ENCODE measurements at regions not wholly inside any gene's neighbourhood (a gene's known extent, or its start where the extent isn't known, plus 50 kb on each side); places are given as distances from the start of the nearest gene placed in this dataset.

GRCh38 chr3:78134496-78134895 is 1094.6 kb downstream of the ROBO2 start:
- no peak overlapping the region for H4K8ac ChIP-seq (replicated peaks; ENCODE audit: insufficient read length, low read depth, low read length)
- DNase-seq = no peak
- H3K27ac ChIP-seq (ENCODE audit: insufficient read length, low read depth, low read length) = no peak overlapping the region
- H2BK120ac ChIP-seq (ENCODE audit: low read depth, low read length, poor library complexity, severe bottlenecking) = no peak overlapping the region
- H3K4me2 ChIP-seq (ENCODE audit: insufficient read depth, insufficient read length, low read length) = no peak overlapping the region
- no peak overlapping the region for H3T11ph ChIP-seq (ENCODE audit: low read length)
- H2AFZ ChIP-seq (ENCODE audit: low read length) = no peak overlapping the region
- no peak overlapping the region for H3K18ac ChIP-seq (ENCODE audit: insufficient read length, low read depth, low read length)
- no peaks in the 10 kb centered on the region for H3K36me3 Mint-ChIP-seq (ENCODE audit: insufficient read depth in 1 of 3, low read depth in 3 of 3)
- no peak overlapping the region for H2AK5ac ChIP-seq (ENCODE audit: insufficient read length, low read length)
- H2BK15ac ChIP-seq (ENCODE audit: low read depth, low read length) = no peak overlapping the region
- WGBS (ENCODE audit: extremely low coverage, insufficient read length, low lambda C conversion rate) = no CpG with 5 or more reads among the region's 3 CpGs
- H3K27me3 Mint-ChIP-seq (ENCODE audit: low read depth) = no peaks in the 10 kb centered on the region
- no peak overlapping the region for H3K14ac ChIP-seq (ENCODE audit: insufficient read depth, low read length)
- H3K27me3 ChIP-seq (ENCODE audit: insufficient read depth, low read length) = no peaks in the 10 kb centered on the region
- 0 out of 5 replicates have a peak, but pooled peaks cover 0 to 2% of the 10 kb centered on the region in 2 experiments for H3K9me3 Mint-ChIP-seq
- no peak overlapping the region for H3K56ac ChIP-seq (ENCODE audit: insufficient read length, low read depth, low read length)
- H3K4ac ChIP-seq (ENCODE audit: low read depth, low read length) = no peak overlapping the region
- H3K4me1 Mint-ChIP-seq = peaks cover 4 to 6% of the 10 kb centered on the region in 2 experiments
- TF ChIP-seq CTCF (conservative IDR thresholded peaks at IDR 0.05) = no peak
- H3K23me2 ChIP-seq (ENCODE audit: insufficient read length, low read depth, low read length, poor library complexity, severe bottlenecking) = no peaks in the 10 kb centered on the region
- no peaks in the 10 kb centered on the region for H3K79me1 ChIP-seq (ENCODE audit: insufficient read depth, low read depth, low read length, poor library complexity, severe bottlenecking)
- no peaks in the 10 kb centered on the region for H3K79me2 ChIP-seq (ENCODE audit: insufficient read depth, low read length)
- no peak overlapping the region for H4K91ac ChIP-seq (ENCODE audit: insufficient read length, low read depth, low read length)
- H3K27ac Mint-ChIP-seq = 0 out of 7 replicates have a peak overlapping the region, but pooled peaks of 1 of the 3 experiments have one; percentile 24
- no peak overlapping the region for H2BK12ac ChIP-seq (ENCODE audit: insufficient read length, low read depth, low read length)
- no peaks in the 10 kb centered on the region for H4K20me1 ChIP-seq (ENCODE audit: control insufficient read depth, insufficient read depth, insufficient read length)
- no peaks in the 10 kb centered on the region for H3K9me3 ChIP-seq (ENCODE audit: control insufficient read depth, low read depth, low read length)
- H4K5ac ChIP-seq (ENCODE audit: insufficient read length, low read depth, low read length) = no peak overlapping the region
- no peak overlapping the region for H3K4me3 Mint-ChIP-seq
- H2BK20ac ChIP-seq (ENCODE audit: low read depth, low read length, poor library complexity, severe bottlenecking) = no peak overlapping the region
- no peak overlapping the region for H3K9ac ChIP-seq (ENCODE audit: extremely low read depth, insufficient read length, low read length)
- H3K23ac ChIP-seq (ENCODE audit: insufficient read length, low read depth, low read length) = no peak overlapping the region
- H3K4me1 ChIP-seq (ENCODE audit: insufficient read depth, low read length) = no peaks in the 10 kb centered on the region
- no peak overlapping the region for H2BK5ac ChIP-seq (ENCODE audit: insufficient read length, low read length)
